Astrocyte (in vitro differentiated cells and primary cell): ENCODE measurements at regions not wholly inside any gene's neighbourhood (a gene's known extent, or its start where the extent isn't known, plus 50 kb on each side); places are given as distances from the start of the nearest gene placed in this dataset.

Experiments used
- CTCF ChIP-seq: IDR thresholded peaks from 2 replicates; pipeline ENCODE4 v1.5.1; 2011; ENCODE audit warnings: low read depth, mild to moderate bottlenecking, inconsistent platforms, low read length, moderate library complexity; ENCODE audit not compliant: insufficient read depth
- EZH2 ChIP-seq: IDR thresholded peaks from 2 replicates; pipeline ENCODE4 v1.6.1; 2012; ENCODE audit warnings: mild to moderate bottlenecking, low read length, inconsistent platforms; ENCODE audit not compliant: insufficient read depth

- TF ChIP-seq CTCF: no peak
- TF ChIP-seq EZH2: no peak
These were observed 149.1 kb downstream of the TFEC start for GRCh38 chr7:115881476-115881875.
